GM19395 (cell line): ENCODE measurements at regions not wholly inside any gene's neighbourhood (a gene's known extent, or its start where the extent isn't known, plus 50 kb on each side); places are given as distances from the start of the nearest gene placed in this dataset.

Experiments
- ATAC-seq: cut with Tn5 transposase; IDR thresholded peaks from one replicate; pipeline ENCODE4 v1.9.1; 2021; ENCODE audit warnings: mild to moderate bottlenecking, moderate library complexity; ENCODE audit not compliant: unreplicated experiment

DNA sequence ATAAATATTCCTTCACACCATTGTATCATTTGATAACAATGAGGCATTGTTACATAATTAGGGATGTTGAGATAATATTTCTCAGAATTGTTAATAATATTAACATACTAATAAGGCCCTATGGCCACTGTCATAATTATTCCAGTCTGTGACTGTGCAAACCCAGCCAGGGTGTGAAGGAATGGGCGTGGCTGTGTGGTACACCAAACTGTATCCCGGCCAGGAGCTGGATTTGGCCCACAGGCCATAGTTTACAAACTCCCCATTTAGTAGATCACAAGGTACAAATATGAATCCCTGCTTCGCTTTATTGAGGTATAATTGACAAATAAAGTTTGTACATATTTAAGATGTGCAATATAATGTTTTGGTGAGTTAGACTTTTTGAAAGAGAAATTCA, 894.7 kb downstream of the C6orf118 start:
- no peak for ATAC-seq

DNA sequence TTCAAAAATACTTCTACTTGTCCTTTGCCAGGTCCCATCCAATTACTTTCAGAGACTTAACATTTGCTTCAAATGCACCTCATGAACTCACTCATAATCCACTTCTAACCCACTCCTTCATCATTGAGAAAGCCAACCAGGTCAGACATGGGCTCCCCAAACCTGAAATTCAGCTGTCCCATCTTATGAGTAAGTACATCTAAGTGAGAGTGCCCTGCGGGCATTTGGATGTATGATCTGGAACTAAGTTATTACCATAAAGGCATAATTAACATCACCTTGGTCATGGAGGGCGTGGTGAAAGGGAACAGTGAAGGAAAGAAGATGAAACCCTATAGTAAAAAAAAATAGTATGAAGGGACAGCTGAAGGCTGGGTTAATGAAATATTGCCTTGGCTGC, 896.8 kb downstream of the C6orf118 start:
- ATAC-seq, result no peak

DNA sequence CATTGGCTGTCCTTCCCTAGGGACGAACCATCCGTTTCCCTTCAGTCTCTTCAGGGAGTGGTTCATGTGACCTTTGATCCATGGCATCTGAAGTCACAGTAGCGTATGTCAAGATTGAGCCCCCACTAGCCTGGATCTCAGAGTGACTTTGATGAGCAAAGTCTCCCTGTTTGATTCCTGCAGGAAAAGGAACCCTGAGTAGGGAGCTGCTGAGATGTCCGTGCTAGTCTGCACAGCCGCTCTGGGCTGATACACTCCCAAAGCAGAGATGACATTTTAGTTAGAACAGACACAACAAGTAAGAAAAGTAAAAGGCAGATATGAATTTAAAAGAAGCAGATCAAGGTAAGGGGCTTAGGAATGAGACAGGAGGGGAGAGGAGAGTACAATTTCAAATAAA, 899.4 kb downstream of the C6orf118 start:
- no peak for ATAC-seq

- no peak for ATAC-seq
Observed at GRCh38 chr6:164409309-164410009, 899.9 kb downstream of the C6orf118 start.

DNA sequence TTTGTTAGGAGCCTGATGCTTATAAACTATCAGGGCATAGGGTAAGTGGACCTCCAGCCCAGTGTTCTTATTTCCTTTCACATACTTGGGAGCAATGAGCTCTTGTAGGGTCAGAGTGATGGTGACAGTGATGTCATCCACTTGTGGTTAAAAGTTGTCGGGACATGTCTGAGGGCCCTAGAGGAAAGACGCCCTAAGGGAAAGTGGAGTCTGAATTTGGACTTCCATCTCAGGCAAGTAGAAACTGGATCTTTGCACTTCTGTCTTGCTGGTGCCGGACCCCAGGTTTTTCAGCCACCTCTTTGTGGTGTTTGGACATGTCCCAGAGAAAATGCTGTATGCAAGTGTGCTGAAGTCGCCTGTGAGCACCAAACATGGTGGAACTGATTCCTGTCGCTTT, 900.5 kb downstream of the C6orf118 start:
- no peak for ATAC-seq

DNA sequence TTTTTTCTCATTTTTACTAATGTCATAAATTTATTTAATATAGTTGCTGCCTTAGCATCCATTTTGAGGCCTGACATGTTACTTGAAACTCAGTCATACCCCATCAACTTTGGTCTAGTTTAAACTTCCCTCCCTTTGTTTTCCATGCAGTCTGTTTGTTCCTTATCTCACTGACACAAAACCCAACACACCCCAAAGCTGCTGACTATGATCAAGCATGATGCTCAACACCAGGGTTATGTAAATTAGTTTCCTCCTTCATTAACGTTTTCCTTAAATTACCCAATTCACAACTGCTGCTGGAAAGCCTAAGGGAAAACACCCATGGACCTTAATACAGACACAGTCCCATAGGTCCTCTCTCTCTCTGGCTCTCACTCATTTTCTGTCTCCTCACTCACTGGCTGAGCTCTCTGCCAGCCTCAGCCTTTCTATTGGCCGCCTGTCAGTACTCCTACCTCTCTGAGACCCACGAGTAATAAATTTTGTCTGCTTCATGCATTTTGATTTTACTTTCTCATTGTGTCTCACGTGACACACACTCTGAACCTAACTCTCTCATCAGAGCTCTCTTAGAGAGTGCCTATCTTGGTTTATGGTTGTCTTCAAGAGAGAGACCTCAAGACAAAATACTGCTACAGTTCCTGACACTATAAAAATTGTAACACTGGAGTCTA, 904.5 kb downstream of the C6orf118 start:
- no peak for ATAC-seq

- no peak for ATAC-seq
Observed at GRCh38 chr6:164401871-164402270, 907.5 kb downstream of the C6orf118 start.

GRCh38 chr6:164398647-164399046, 910.8 kb downstream of the C6orf118 start:
- ATAC-seq, result no peak

DNA sequence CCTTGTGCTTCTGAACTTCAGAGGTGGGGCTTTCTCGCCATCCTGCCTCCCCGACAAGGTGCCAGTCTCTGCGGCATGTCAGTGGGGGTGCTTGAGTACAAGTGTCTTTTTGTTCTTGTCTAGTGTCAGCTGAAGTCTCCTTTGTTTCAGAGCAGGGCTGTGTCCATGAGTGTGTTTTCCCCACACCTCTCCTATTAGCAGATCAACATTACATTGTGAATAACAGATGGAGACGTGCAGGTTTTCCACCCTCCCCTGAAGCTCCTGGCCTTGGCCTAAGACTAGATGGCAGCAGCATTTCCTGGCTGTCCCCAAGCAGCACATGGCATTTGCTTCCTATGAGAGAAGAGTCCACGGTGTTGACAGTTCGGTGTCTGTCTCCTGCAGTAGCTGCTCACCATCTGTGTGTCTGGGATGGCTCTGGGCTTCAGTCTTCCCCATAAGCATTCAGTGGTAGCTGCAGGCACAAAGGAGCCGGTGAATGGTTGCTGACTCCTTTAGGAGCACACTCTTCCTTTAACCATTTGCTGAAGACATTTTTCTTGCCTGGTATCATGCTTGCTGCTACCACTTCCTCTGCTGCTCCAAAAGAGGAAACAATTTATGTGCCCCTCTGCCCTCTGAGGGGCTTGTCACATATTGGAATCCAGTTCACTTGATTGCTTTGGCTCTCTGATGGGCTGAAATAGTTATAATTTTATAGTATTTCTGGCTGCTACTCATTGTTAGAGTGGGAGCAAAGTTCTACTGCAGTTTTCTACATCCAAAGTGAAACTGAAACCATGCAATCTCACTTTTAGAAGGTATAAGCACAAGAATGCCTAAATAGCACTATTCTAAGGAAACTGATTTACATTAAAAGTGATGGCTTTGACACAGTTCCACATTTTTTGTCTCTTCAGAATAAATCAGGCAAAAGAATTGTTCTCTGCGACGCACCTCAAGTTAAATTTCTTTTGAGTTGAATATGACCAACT, 913.0 kb downstream of the C6orf118 start:
- ATAC-seq, result no peak

GRCh38 chr6:164379795-164380194, 929.6 kb downstream of the C6orf118 start:
- no peak for ATAC-seq

DNA sequence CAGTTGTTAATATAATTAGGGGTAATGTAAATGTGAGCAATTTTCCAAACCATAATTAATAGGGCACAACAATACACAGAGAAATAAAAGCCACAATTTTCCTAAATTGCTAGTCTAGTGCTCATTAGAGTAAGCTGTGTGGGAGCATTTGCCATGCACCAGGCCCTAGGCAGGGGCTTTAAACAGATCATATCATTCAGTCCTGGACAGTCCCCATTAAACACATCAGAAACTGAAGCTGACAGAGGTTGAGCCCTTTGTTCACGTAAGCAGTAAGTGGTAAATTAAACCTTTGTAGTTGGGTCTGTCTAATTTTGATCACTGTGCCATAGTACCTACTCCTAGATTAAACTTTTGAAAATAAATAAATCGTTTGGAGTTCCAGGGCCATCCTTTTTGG, 931.1 kb downstream of the C6orf118 start:
- ATAC-seq, result no peak

GRCh38 chr6:164377348-164377918, 932.0 kb downstream of the C6orf118 start:
- ATAC-seq, result no peak

GRCh38 chr6:164370773-164371172, 938.6 kb downstream of the C6orf118 start:
- ATAC-seq, result no peak

- no peak for ATAC-seq
Observed at GRCh38 chr6:164359441-164359840, 944.9 kb downstream of the QKI start.

DNA sequence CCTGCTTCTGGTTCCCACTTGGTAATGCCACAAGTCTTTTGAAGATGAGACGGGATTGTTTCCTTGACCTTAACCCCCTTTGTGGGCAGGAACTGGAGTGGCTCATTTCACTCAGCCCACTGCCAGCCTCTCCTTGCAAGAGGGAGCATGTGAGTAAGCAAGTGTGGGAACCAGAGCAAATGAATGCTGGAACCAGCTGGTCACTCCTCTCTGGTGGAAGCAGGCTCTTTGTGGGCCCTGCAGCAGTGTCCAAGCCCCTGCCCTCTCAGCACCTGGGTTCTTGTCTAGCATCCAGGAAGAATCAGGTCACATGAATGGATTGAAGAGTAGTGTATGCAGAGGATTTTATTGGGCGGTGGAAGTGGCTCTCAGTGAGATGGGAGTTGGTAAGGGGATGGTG, 944.5 kb downstream of the QKI start:
- no peak for ATAC-seq

- no peak for ATAC-seq
Observed at GRCh38 chr6:164356814-164357213, 942.3 kb downstream of the QKI start.

GRCh38 chr6:164347455-164347854, 932.9 kb downstream of the QKI start:
- no peak for ATAC-seq

DNA sequence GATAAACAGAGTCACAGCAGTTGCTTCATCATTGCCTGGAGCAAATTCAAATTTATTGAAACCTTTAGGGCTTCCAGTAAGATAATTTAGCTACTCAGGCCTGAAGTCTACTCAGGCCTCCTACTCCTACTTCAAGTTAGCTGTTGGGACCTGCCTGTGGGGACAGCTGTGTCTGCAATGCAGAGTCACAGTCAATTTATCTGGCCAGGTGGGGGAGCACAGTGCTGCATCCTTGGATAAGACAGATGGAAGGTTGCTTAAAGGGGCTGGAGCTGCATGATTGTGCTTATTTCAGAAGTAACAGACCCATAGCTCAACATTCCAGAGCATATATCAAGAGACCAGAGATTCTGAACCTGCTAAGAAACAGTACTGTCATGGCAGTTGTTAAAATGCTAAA, 932.1 kb downstream of the QKI start:
- no peak for ATAC-seq

DNA sequence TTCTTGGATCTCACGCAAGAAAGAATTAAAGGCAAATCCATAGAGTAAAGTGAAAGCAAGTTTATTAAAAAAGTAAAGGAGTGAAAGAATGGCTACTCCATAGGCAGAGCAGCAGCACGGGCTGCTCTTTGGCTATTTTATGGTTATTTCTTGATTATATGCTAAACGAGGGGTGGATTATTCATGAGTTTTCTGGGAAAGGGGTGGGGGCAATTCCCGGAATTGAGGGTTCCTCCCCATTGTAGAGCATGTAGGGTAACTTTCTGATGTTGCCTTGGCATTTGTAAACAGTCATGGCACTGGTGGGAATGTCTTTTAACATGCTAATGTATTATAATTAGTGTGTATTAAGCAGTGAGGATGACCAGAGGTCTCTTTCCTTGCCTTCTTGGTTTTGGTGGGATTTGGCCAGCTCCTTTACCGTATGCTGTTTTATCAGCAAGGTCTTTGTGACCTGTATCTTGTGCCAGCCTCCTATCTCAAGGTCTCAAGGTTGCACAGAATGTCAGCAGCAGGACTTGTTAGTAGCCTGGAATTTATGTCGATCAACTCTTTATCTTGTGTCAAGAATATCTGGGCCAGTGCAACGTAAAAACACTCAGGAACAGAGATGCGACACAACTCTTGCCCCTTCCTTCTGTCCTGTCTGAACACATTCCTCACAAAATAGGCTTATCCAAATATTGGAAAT, 931.4 kb downstream of the QKI start:
- ATAC-seq, result no peak

DNA sequence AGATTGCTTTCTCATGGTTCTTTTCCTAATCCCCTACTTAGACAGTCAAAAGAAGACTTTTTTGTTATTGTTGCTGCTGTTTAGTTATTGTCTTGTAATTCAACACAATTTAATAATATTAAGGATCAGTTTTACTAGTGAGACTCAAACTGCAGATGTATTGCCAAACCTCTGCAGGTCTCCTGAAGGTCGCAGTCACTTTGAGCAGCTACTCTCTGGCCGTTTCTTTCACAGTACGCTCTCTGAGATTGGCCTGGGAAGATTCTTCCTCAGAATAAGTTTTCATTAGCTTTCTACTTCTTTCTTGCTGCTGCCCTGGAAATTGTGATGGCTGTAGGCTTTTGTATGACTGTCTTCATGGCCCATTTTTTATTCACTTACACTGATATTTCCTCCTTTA, 930.8 kb downstream of the QKI start:
- no peak for ATAC-seq
